ENCODE measurements at regions not wholly inside any gene's neighbourhood (a gene's known extent, or its start where the extent isn't known, plus 50 kb on each side); places are given as distances from the start of the nearest gene placed in this dataset.

DNA sequence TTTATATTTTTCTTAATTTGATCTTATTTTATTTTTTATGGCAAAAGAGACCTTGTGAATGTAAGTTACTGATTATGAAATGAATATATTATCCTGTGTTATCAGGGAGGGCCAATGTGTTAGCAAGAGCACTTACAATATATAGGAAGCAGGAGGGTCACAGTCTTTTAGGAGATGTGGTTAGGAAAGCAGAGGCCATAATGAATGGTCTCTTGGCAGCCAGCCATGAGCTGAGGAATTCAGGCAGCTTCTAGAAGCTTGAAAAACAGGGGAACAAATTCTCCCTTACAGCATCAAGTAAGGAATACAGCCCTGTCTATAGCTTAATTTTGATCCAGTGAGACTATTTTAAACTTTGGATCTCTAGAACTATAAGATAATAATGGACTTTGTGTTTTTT, 2374.6 kb downstream of the PCDH9 start:
- ATAC-seq (no peak), DNase-seq (ENCODE audit: low spot score) (no peak)
- Mint-ChIP-seq H3K36me3 (peaks cover 9% of the 10 kb centered on the region; the same call in 1 of the 2 replicates), H3K27me3 (ENCODE audit: low read depth) (no peaks in the 10 kb centered on the region), H3K4me3 (no peak overlapping the region), H3K9me3 (peaks cover 19% of the 10 kb centered on the region), H3K4me1 (peaks cover 23% of the 10 kb centered on the region), H3K27ac (no peak overlapping the region)
- ChIA-PET POLR2A (no interaction called here), CTCF (interaction anchor here (1.0 kb wide), 1 partner anchor 409 kb away, joined by 3 read pairs; no protein-coding TSS in a partner anchor)
- TF ChIP-seq PRRX2 (CRISPR knock-in tag; IDR thresholded peaks at IDR 0.05) (no peak), ZNF671 (CRISPR knock-in tag; IDR thresholded peaks at IDR 0.05) (no peak), SMAD4 (CRISPR knock-in tag; IDR thresholded peaks at IDR 0.05) (no peak), TP53 (CRISPR knock-in tag; IDR thresholded peaks at IDR 0.05) (no peak), JAZF1 (CRISPR knock-in tag; IDR thresholded peaks at IDR 0.05) (no peak), NFYB (CRISPR knock-in tag; conservative IDR thresholded peaks at IDR 0.05; ENCODE audit: low read depth) (no peak), OVOL2 (CRISPR knock-in tag; IDR thresholded peaks at IDR 0.05; ENCODE audit: borderline replicate concordance) (no peak), ZNF416 (CRISPR knock-in tag; IDR thresholded peaks at IDR 0.05) (no peak)
- TF ChIP-seq, protein P1, sequence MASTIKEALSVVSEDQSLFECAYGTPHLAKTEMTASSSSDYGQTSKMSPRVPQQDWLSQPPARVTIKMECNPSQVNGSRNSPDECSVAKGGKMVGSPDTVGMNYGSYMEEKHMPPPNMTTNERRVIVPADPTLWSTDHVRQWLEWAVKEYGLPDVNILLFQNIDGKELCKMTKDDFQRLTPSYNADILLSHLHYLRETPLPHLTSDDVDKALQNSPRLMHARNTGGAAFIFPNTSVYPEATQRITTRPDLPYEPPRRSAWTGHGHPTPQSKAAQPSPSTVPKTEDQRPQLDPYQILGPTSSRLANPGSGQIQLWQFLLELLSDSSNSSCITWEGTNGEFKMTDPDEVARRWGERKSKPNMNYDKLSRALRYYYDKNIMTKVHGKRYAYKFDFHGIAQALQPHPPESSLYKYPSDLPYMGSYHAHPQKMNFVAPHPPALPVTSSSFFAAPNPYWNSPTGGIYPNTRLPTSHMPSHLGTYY (CRISPR knock-in tag; IDR thresholded peaks at IDR 0.05): no peak
- TF ChIP-seq, protein P2, sequence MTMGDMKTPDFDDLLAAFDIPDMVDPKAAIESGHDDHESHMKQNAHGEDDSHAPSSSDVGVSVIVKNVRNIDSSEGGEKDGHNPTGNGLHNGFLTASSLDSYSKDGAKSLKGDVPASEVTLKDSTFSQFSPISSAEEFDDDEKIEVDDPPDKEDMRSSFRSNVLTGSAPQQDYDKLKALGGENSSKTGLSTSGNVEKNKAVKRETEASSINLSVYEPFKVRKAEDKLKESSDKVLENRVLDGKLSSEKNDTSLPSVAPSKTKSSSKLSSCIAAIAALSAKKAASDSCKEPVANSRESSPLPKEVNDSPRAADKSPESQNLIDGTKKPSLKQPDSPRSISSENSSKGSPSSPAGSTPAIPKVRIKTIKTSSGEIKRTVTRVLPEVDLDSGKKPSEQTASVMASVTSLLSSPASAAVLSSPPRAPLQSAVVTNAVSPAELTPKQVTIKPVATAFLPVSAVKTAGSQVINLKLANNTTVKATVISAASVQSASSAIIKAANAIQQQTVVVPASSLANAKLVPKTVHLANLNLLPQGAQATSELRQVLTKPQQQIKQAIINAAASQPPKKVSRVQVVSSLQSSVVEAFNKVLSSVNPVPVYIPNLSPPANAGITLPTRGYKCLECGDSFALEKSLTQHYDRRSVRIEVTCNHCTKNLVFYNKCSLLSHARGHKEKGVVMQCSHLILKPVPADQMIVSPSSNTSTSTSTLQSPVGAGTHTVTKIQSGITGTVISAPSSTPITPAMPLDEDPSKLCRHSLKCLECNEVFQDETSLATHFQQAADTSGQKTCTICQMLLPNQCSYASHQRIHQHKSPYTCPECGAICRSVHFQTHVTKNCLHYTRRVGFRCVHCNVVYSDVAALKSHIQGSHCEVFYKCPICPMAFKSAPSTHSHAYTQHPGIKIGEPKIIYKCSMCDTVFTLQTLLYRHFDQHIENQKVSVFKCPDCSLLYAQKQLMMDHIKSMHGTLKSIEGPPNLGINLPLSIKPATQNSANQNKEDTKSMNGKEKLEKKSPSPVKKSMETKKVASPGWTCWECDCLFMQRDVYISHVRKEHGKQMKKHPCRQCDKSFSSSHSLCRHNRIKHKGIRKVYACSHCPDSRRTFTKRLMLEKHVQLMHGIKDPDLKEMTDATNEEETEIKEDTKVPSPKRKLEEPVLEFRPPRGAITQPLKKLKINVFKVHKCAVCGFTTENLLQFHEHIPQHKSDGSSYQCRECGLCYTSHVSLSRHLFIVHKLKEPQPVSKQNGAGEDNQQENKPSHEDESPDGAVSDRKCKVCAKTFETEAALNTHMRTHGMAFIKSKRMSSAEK (CRISPR knock-in tag; IDR thresholded peaks at IDR 0.05; ENCODE audit: borderline replicate concordance): no peak
- TF ChIP-seq, protein P3, sequence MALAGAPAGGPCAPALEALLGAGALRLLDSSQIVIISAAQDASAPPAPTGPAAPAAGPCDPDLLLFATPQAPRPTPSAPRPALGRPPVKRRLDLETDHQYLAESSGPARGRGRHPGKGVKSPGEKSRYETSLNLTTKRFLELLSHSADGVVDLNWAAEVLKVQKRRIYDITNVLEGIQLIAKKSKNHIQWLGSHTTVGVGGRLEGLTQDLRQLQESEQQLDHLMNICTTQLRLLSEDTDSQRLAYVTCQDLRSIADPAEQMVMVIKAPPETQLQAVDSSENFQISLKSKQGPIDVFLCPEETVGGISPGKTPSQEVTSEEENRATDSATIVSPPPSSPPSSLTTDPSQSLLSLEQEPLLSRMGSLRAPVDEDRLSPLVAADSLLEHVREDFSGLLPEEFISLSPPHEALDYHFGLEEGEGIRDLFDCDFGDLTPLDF (CRISPR knock-in tag; IDR thresholded peaks at IDR 0.05): no peak

DNA sequence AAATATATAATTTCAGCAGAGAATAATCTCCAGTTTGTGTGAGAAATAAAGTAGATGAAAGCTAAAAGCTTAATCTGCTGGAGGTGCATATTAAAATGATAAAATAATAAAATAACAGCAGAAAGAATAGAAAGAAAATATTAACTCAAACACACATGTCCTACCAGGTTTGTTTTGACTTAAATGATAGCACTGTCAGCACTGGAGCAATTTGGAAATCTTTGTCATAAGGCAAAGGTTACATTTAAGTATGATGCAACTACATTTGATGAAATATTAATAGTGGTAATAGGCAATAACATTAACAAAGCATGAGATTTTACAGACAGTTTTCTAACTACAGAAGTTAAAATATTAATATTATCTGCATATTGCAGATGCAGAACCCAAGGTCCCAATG, 2380.1 kb downstream of the PCDH9 start:
- ChIA-PET POLR2A (no interaction called here), CTCF (no interaction called here)
- Mint-ChIP-seq H3K4me3 (no peak overlapping the region), H3K36me3 (no peaks in the 10 kb centered on the region), H3K4me1 (peaks cover 22% of the 10 kb centered on the region), H3K9me3 (peaks cover 3% of the 10 kb centered on the region; the same call in 1 of the 2 replicates), H3K27ac (no peak overlapping the region), H3K27me3 (ENCODE audit: low read depth) (no peaks in the 10 kb centered on the region)
- no peak for DNase-seq (ENCODE audit: low spot score)
- no peak for ATAC-seq
- TF ChIP-seq, protein P4, sequence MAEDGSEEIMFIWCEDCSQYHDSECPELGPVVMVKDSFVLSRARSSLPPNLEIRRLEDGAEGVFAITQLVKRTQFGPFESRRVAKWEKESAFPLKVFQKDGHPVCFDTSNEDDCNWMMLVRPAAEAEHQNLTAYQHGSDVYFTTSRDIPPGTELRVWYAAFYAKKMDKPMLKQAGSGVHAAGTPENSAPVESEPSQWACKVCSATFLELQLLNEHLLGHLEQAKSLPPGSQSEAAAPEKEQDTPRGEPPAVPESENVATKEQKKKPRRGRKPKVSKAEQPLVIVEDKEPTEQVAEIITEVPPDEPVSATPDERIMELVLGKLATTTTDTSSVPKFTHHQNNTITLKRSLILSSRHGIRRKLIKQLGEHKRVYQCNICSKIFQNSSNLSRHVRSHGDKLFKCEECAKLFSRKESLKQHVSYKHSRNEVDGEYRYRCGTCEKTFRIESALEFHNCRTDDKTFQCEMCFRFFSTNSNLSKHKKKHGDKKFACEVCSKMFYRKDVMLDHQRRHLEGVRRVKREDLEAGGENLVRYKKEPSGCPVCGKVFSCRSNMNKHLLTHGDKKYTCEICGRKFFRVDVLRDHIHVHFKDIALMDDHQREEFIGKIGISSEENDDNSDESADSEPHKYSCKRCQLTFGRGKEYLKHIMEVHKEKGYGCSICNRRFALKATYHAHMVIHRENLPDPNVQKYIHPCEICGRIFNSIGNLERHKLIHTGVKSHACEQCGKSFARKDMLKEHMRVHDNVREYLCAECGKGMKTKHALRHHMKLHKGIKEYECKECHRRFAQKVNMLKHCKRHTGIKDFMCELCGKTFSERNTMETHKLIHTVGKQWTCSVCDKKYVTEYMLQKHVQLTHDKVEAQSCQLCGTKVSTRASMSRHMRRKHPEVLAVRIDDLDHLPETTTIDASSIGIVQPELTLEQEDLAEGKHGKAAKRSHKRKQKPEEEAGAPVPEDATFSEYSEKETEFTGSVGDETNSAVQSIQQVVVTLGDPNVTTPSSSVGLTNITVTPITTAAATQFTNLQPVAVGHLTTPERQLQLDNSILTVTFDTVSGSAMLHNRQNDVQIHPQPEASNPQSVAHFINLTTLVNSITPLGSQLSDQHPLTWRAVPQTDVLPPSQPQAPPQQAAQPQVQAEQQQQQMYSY (CRISPR knock-in tag; IDR thresholded peaks at IDR 0.05): no peak
- TF ChIP-seq SOX15 (CRISPR knock-in tag; IDR thresholded peaks at IDR 0.05) (no peak), NR1H2 (CRISPR knock-in tag; IDR thresholded peaks at IDR 0.05) (no peak), CREM (CRISPR knock-in tag; IDR thresholded peaks at IDR 0.05) (no peak), ZNF232 (CRISPR knock-in tag; IDR thresholded peaks at IDR 0.05) (no peak), ZNF423 (CRISPR knock-in tag; IDR thresholded peaks at IDR 0.05) (no peak), ZNF396 (CRISPR knock-in tag; IDR thresholded peaks at IDR 0.05; ENCODE audit: borderline replicate concordance) (no peak), ZNF416 (CRISPR knock-in tag; IDR thresholded peaks at IDR 0.05) (no peak), GRHL2 (CRISPR knock-in tag; IDR thresholded peaks at IDR 0.05; ENCODE audit: insufficient replicate concordance, severe bottlenecking) (no peak), ETV6 (CRISPR knock-in tag; IDR thresholded peaks at IDR 0.05) (no peak)
- TF ChIP-seq, protein P5, sequence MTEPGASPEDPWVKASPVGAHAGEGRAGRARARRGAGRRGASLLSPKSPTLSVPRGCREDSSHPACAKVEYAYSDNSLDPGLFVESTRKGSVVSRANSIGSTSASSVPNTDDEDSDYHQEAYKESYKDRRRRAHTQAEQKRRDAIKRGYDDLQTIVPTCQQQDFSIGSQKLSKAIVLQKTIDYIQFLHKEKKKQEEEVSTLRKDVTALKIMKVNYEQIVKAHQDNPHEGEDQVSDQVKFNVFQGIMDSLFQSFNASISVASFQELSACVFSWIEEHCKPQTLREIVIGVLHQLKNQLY (CRISPR knock-in tag; IDR thresholded peaks at IDR 0.05): no peak
- TF ChIP-seq, protein P6, sequence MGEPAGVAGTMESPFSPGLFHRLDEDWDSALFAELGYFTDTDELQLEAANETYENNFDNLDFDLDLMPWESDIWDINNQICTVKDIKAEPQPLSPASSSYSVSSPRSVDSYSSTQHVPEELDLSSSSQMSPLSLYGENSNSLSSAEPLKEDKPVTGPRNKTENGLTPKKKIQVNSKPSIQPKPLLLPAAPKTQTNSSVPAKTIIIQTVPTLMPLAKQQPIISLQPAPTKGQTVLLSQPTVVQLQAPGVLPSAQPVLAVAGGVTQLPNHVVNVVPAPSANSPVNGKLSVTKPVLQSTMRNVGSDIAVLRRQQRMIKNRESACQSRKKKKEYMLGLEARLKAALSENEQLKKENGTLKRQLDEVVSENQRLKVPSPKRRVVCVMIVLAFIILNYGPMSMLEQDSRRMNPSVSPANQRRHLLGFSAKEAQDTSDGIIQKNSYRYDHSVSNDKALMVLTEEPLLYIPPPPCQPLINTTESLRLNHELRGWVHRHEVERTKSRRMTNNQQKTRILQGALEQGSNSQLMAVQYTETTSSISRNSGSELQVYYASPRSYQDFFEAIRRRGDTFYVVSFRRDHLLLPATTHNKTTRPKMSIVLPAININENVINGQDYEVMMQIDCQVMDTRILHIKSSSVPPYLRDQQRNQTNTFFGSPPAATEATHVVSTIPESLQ (CRISPR knock-in tag; IDR thresholded peaks at IDR 0.05): no peak
- TF ChIP-seq, protein P7, sequence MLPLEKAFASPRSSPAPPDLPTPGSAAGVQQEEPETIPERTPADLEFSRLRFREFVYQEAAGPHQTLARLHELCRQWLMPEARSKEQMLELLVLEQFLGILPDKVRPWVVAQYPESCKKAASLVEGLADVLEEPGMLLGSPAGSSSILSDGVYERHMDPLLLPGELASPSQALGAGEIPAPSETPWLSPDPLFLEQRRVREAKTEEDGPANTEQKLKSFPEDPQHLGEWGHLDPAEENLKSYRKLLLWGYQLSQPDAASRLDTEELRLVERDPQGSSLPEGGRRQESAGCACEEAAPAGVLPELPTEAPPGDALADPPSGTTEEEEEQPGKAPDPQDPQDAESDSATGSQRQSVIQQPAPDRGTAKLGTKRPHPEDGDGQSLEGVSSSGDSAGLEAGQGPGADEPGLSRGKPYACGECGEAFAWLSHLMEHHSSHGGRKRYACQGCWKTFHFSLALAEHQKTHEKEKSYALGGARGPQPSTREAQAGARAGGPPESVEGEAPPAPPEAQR (CRISPR knock-in tag; IDR thresholded peaks at IDR 0.05): no peak
